HEK293 (cell line): ENCODE measurements at regions not wholly inside any gene's neighbourhood (a gene's known extent, or its start where the extent isn't known, plus 50 kb on each side); places are given as distances from the start of the nearest gene placed in this dataset.
A peak's percentile ranks its signal among the peaks of the same experiment; 100 is the strongest.
"Not testable (repeated sequence)": the region's sequence is repeated elsewhere in the genome, so short reads cannot be mapped to it uniquely, and the experiment has no call there.

Experiments used
- CTCF ChIA-PET: fragments of 350-600 bp; formaldehyde crosslinking; extraction: SDS; loops from one replicate; lab custom pipeline; 2021; ENCODE audit warnings: antibody characterized with exemption; lab: Yijun Ruan, JAX
- POLR2A ChIA-PET: fragments of 300-600 bp; formaldehyde crosslinking; extraction: SDS; loops from one replicate; lab custom pipeline; 2020; ENCODE audit warnings: antibody characterized with exemption, inconsistent platforms; lab: Yijun Ruan, JAX
- H3K27ac ChIP-seq: fragments of 200-500 bp; sonication (Bioruptor generic); 2 replicates; pipeline ENCODE4 v1.5.1; 2014; ENCODE audit warnings: low read depth, low read length, control low read depth, inconsistent platforms; ENCODE audit errors: extremely low read depth
- H3K36me3 ChIP-seq, 2 experiments: fragments of 200-500 bp in 1 of 2; sonication (Bioruptor generic) in 1 of 2; 1 replicate in 1 of 2; 2 replicates in 1 of 2; pipeline ENCODE4 v1.5.1; 2014 to 2017; ENCODE audit warnings: inconsistent platforms in 2 of 2, low read length in 2 of 2; ENCODE audit not compliant: control insufficient read depth in 2 of 2, insufficient read depth in 1 of 2
- H3K4me1 ChIP-seq: fragments of 200-500 bp; sonication (Bioruptor generic); 2 replicates; pipeline ENCODE4 v1.5.1; 2014; ENCODE audit warnings: mild to moderate bottlenecking, low read length, inconsistent platforms; ENCODE audit not compliant: control insufficient read depth, insufficient read depth
- H3K4me3 ChIP-seq: 2 replicates; pipeline ENCODE4 v1.5.1; 2011; ENCODE audit warnings: low read depth, mild to moderate bottlenecking, control low read depth, low read length, moderate library complexity
- H3K9me3 ChIP-seq: fragments of 200-500 bp; sonication (Bioruptor generic); 2 replicates; pipeline ENCODE4 v1.5.1; 2014; ENCODE audit warnings: low read depth, low read length, inconsistent platforms; ENCODE audit not compliant: control insufficient read depth, insufficient read depth
- HOXA7 ChIP-seq: sonication (generic); formaldehyde crosslinking; IDR thresholded peaks from 2 replicates; pipeline ENCODE4 v1.8.1; 2022; ENCODE audit warnings: missing genetic modification reagents, borderline replicate concordance
- KLF16 ChIP-seq: fragments of 450-650 bp; formaldehyde crosslinking; IDR thresholded peaks from 2 replicates; pipeline ENCODE4 v1.5.1; 2017; ENCODE audit warnings: missing biosample characterization, missing genetic modification characterization
- PBX3 ChIP-seq: sonication (generic); formaldehyde crosslinking; IDR thresholded peaks from 2 replicates; pipeline ENCODE4 v1.8.1; 2022; ENCODE audit warnings: mild to moderate bottlenecking, moderate library complexity, missing genetic modification reagents
- PRDM10 ChIP-seq: fragments of 450-650 bp; formaldehyde crosslinking; IDR thresholded peaks from 2 replicates; pipeline ENCODE4 v1.5.1; 2016; ENCODE audit warnings: missing biosample characterization, missing genetic modification characterization
- SP3 ChIP-seq: fragments of 450-650 bp; formaldehyde crosslinking; IDR thresholded peaks from 2 replicates; pipeline ENCODE4 v1.5.1; 2016; ENCODE audit warnings: missing biosample characterization, missing genetic modification characterization
- ZBTB17 ChIP-seq: fragments of 450-650 bp; formaldehyde crosslinking; IDR thresholded peaks from 2 replicates; pipeline ENCODE4 v1.5.1; 2016; ENCODE audit warnings: missing biosample characterization, missing genetic modification characterization
- ZBTB7A ChIP-seq: fragments of 450-650 bp; formaldehyde crosslinking; IDR thresholded peaks from 2 replicates; pipeline ENCODE4 v1.5.1; 2016; ENCODE audit warnings: low read depth, missing biosample characterization, missing genetic modification characterization
- ZBTB8A ChIP-seq: fragments of 450-650 bp; formaldehyde crosslinking; IDR thresholded peaks from 2 replicates; pipeline ENCODE4 v1.5.1; 2016; ENCODE audit warnings: missing biosample characterization, missing genetic modification characterization
- ZNF132 ChIP-seq: fragments of 450-650 bp; formaldehyde crosslinking; IDR thresholded peaks from 2 replicates; pipeline ENCODE4 v1.5.1; 2017; ENCODE audit warnings: missing biosample characterization, missing genetic modification characterization, borderline replicate concordance
- ZNF146 ChIP-seq: fragments of 450-650 bp; formaldehyde crosslinking; IDR thresholded peaks from 2 replicates; pipeline ENCODE4 v1.5.1; 2016; ENCODE audit warnings: missing biosample characterization, missing genetic modification characterization
- ZNF174 ChIP-seq: fragments of 450-650 bp; formaldehyde crosslinking; IDR thresholded peaks from 2 replicates; pipeline ENCODE4 v1.5.0; 2017; ENCODE audit warnings: missing biosample characterization, mild to moderate bottlenecking, missing genetic modification characterization
- ZNF211 ChIP-seq: fragments of 450-650 bp; formaldehyde crosslinking; IDR thresholded peaks from 2 replicates; pipeline ENCODE4 v1.5.1; 2016; ENCODE audit warnings: low read depth, missing biosample characterization, missing genetic modification characterization
- ZNF214 ChIP-seq: fragments of 450-650 bp; formaldehyde crosslinking; IDR thresholded peaks from 2 replicates; pipeline ENCODE4 v1.5.1; 2017; ENCODE audit warnings: missing biosample characterization, mild to moderate bottlenecking, missing genetic modification characterization, borderline replicate concordance
- ZNF221 ChIP-seq: fragments of 450-650 bp; formaldehyde crosslinking; IDR thresholded peaks from 2 replicates; pipeline ENCODE4 v1.5.1; 2017; ENCODE audit warnings: missing biosample characterization, missing genetic modification characterization, borderline replicate concordance
- ZNF23 ChIP-seq: fragments of 450-650 bp; formaldehyde crosslinking; IDR thresholded peaks from 2 replicates; pipeline ENCODE4 v1.5.1; 2016; ENCODE audit warnings: missing biosample characterization, missing genetic modification characterization, borderline replicate concordance
- ZNF366 ChIP-seq: fragments of 450-650 bp; formaldehyde crosslinking; conservative IDR thresholded peaks from 2 replicates; pipeline ENCODE4 v1.5.1; 2016; ENCODE audit warnings: missing biosample characterization, missing genetic modification characterization
- ZNF404 ChIP-seq: fragments of 450-650 bp; formaldehyde crosslinking; IDR thresholded peaks from 2 replicates; pipeline ENCODE4 v1.5.1; 2017; ENCODE audit warnings: missing biosample characterization, missing genetic modification characterization
- ZNF529 ChIP-seq: fragments of 450-650 bp; formaldehyde crosslinking; IDR thresholded peaks from 2 replicates; pipeline ENCODE4 v1.5.1; 2017; ENCODE audit warnings: missing genetic modification characterization, missing biosample characterization; ENCODE audit not compliant: insufficient replicate concordance
- ZNF530 ChIP-seq: fragments of 450-650 bp; formaldehyde crosslinking; IDR thresholded peaks from 2 replicates; pipeline ENCODE4 v1.5.1; 2016; ENCODE audit warnings: low read depth, missing biosample characterization, missing genetic modification characterization
- ZNF560 ChIP-seq: fragments of 450-650 bp; formaldehyde crosslinking; IDR thresholded peaks from 2 replicates; pipeline ENCODE4 v1.5.1; 2017; ENCODE audit warnings: missing biosample characterization, missing genetic modification characterization, borderline replicate concordance
- ZNF660 ChIP-seq: fragments of 450-650 bp; IDR thresholded peaks from 2 replicates; pipeline ENCODE4 v1.5.1; 2018; ENCODE audit warnings: missing biosample characterization, mild to moderate bottlenecking, missing genetic modification characterization
- ZNF677 ChIP-seq: fragments of 450-650 bp; IDR thresholded peaks from 2 replicates; pipeline ENCODE4 v1.5.0; 2018; ENCODE audit warnings: missing biosample characterization, mild to moderate bottlenecking, missing genetic modification characterization, moderate library complexity
- ZSCAN4 ChIP-seq: fragments of 450-650 bp; formaldehyde crosslinking; IDR thresholded peaks from 2 replicates; pipeline ENCODE4 v1.5.1; 2017; ENCODE audit warnings: missing biosample characterization, missing genetic modification characterization
- TF ChIP-seq, protein P1 (sequence below): fragments of 450-650 bp; IDR thresholded peaks from 2 replicates; pipeline ENCODE4 v1.5.1; 2018; ENCODE audit warnings: missing biosample characterization, missing genetic modification characterization

- H3K36me3 ChIP-seq: no peaks in the 10 kb centered on the region
- TF ChIP-seq ZNF366 (tag by site-specific recombination) (no peak), PBX3 (CRISPR knock-in tag) (no peak), ZNF560 (no peak), ZNF529 (no peak)
- TF ChIP-seq, protein P1, sequence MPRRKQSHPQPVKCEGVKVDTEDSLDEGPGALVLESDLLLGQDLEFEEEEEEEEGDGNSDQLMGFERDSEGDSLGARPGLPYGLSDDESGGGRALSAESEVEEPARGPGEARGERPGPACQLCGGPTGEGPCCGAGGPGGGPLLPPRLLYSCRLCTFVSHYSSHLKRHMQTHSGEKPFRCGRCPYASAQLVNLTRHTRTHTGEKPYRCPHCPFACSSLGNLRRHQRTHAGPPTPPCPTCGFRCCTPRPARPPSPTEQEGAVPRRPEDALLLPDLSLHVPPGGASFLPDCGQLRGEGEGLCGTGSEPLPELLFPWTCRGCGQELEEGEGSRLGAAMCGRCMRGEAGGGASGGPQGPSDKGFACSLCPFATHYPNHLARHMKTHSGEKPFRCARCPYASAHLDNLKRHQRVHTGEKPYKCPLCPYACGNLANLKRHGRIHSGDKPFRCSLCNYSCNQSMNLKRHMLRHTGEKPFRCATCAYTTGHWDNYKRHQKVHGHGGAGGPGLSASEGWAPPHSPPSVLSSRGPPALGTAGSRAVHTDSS (tag by site-specific recombination): peak; percentile 66
- TF ChIP-seq, all 188 proteins: peak for 1
- H3K27ac ChIP-seq: no peak overlapping the region
- no peaks in the 10 kb centered on the region for H3K9me3 ChIP-seq
- POLR2A ChIA-PET: no interaction called here
- no peaks in the 10 kb centered on the region for H3K4me1 ChIP-seq
- H3K4me3 ChIP-seq: no peak overlapping the region
- CTCF ChIA-PET: no interaction called here
Observed at GRCh38 chr5:15097552-15097951, 226.0 kb upstream of the ANKH start.

DNA sequence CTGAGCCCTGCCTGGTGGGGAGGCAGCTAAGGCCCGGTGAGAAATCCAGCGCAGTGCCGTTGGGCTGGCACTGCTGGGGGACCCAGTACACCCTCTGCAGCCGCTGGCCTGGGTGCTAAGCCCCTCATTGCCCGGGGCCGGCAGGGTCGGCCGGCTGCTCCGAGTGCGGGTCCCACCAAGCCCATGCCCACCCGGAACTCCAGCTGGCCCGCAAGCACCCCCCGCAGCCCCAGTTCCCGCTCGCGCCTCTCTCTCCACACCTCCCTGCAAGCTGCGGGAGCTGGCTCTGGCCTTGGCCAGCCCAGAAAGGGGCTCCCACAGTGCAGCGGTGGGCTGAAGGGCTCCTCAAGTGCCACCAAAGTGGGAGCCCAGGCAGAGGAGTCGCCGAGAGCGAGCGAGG lies 225.1 kb upstream of the ANKH start:
- H3K36me3 ChIP-seq, H3K27ac ChIP-seq, H3K9me3 ChIP-seq, H3K4me3 ChIP-seq, H3K4me1 ChIP-seq, POLR2A ChIA-PET: not testable (repeated sequence)
- CTCF ChIA-PET: interaction anchor here (1.0 kb wide), 1 partner anchor 10 kb away, joined by 3 read pairs; no protein-coding TSS in a partner anchor

- Histone ChIP-seq H3K27ac (no peak overlapping the region), H3K36me3 (no peaks in the 10 kb centered on the region), H3K4me1 (no peaks in the 10 kb centered on the region), H3K4me3 (no peak overlapping the region), H3K9me3 (no peaks in the 10 kb centered on the region)
- ChIA-PET CTCF (interaction anchor here (0.9 kb wide), 1 partner anchor 15 kb away, joined by 4 read pairs; no protein-coding TSS in a partner anchor), POLR2A (interaction anchor here (0.6 kb wide), 1 partner anchor 428 kb away, joined by 6 read pairs; no protein-coding TSS in a partner anchor)
- TF ChIP-seq PRDM10 (tag by site-specific recombination) (no peak), ZNF221 (tag by site-specific recombination) (no peak), ZBTB17 (tag by site-specific recombination) (no peak), ZNF211 (tag by site-specific recombination) (no peak), ZNF174 (tag by site-specific recombination) (no peak), ZNF214 (tag by site-specific recombination) (no peak), ZNF404 (no peak), ZNF146 (tag by site-specific recombination) (no peak), ZNF530 (tag by site-specific recombination) (no peak), HOXA7 (no peak), ZNF677 (tag by site-specific recombination) (no peak), KLF16 (no peak), ZNF132 (tag by site-specific recombination) (no peak), ZBTB8A (no peak), ZBTB7A (no peak), SP3 (tag by site-specific recombination) (no peak), ZSCAN4 (tag by site-specific recombination) (no peak), ZNF660 (tag by site-specific recombination) (no peak), ZNF23 (tag by site-specific recombination) (no peak)
Observed at GRCh38 chr5:15092801-15093200, 221.2 kb upstream of the ANKH start.
